AG09319 (cell line): ENCODE measurements at regions not wholly inside any gene's neighbourhood (a gene's known extent, or its start where the extent isn't known, plus 50 kb on each side); places are given as distances from the start of the nearest gene placed in this dataset.

Experiments used
- DNase-seq: peaks from one replicate; pipeline ENCODE4 v3.0.0-alpha.2; 2010; ENCODE audit warnings: low read depth; ENCODE audit errors: extremely low read depth
- CTCF ChIP-seq: IDR thresholded peaks from 2 replicates; pipeline ENCODE4 v1.5.1; 2011; ENCODE audit warnings: low read depth, mild to moderate bottlenecking, inconsistent platforms, low read length, moderate library complexity

GRCh38 chr15:38878926-38879325 lies 314.3 kb upstream of the RASGRP1 start:
- DNase-seq, result no peak
- no peak for TF ChIP-seq CTCF

GRCh38 chr15:38879909-38880471 lies 315.4 kb upstream of the RASGRP1 start:
- no peak for TF ChIP-seq CTCF

GRCh38 chr15:38882221-38882620 lies 317.6 kb upstream of the RASGRP1 start:
- no peak for DNase-seq
- no peak for TF ChIP-seq CTCF

More at GRCh38 chr15:38879909-38880471, 315.4 kb upstream of the RASGRP1 start:
- no peak for DNase-seq

- no peak for TF ChIP-seq CTCF
- DNase-seq, result no peak
Measured at GRCh38 chr15:38883987-38884386, 319.4 kb upstream of the RASGRP1 start.

- DNase-seq, result no peak
Measured at GRCh38 chr15:38885001-38885400, 320.4 kb upstream of the RASGRP1 start.

DNA sequence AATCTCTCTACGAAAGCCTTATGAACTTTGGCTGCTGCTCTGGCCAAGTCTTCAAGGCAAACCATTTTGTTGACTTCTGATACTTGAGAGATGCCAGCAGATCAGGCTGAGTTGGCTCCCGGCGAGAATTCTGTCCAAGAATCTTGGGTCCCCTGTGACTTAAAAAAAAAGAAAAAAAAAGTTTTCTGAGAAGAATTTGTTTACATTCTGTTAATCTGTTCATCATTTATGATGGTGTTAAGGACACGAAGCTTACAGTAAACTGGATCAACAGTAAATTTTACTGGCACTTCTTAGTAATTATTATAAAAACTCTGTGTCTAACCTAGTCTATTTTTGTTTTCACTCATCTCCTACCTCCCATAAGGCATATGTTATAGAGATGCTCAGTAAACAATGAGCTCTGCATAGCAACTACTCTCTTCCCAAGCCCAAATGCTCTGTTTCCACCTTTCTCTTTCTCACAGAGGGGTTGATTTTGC lies 320.9 kb upstream of the RASGRP1 start:
- no peak for DNase-seq
- no peak for TF ChIP-seq CTCF

More at GRCh38 chr15:38885001-38885400, 320.4 kb upstream of the RASGRP1 start:
- no peak for TF ChIP-seq CTCF

GRCh38 chr15:38886315-38887163 lies 321.9 kb upstream of the RASGRP1 start:
- no peak for TF ChIP-seq CTCF
- DNase-seq, result peak; percentile 61
